ENCODE measurements at regions not wholly inside any gene's neighbourhood (a gene's known extent, or its start where the extent isn't known, plus 50 kb on each side); places are given as distances from the start of the nearest gene placed in this dataset.

DNA sequence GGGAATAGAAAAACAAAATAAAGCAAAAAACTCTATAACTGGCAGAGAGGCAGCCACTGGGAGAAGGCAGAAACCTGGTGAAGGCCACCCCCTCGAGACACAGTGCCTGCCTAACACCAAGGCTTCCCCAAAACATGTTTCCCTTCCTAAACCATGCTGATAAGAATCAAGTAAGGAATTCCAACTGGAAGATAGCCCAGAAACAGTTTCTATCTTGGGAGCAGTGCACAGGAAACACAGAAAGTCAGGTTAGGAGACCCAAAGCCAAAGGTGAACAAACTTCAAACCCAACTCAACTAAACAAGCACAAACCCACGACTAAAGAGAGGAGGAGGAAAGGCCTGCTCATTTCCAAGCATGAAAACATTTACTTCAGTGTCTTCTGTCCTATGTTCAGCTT, 433.7 kb upstream of the RGS17 start:
- Histone ChIP-seq H3F3A (ENCODE audit: insufficient read depth, low read length, poor library complexity, severe bottlenecking) (no peaks in the 10 kb centered on the region), H3K27me3 (ENCODE audit: insufficient read depth, low read depth, low read length) (no peaks in the 10 kb centered on the region), H2AFZ (ENCODE audit: low read depth, low read length) (no peak overlapping the region), H3K4me2 (ENCODE audit: low read length) (no peak overlapping the region), H3K27ac (ENCODE audit: low read length) (no peak overlapping the region), H3K9ac (ENCODE audit: low read length) (no peak overlapping the region), H3K79me2 (replicated peaks; ENCODE audit: insufficient read depth, low read length) (no peaks in the 10 kb centered on the region), H3K4me3 (ENCODE audit: low read length) (no peak overlapping the region), H3K9me2 (ENCODE audit: insufficient read depth, low read length) (no peaks in the 10 kb centered on the region), H3K9me3 (ENCODE audit: low read length) (no peaks in the 10 kb centered on the region), H3K36me3 (ENCODE audit: insufficient read depth, low read length) (no peaks in the 10 kb centered on the region), H4K20me1 (ENCODE audit: insufficient read depth) (no peaks in the 10 kb centered on the region)
- TF ChIP-seq MXI1 (conservative IDR thresholded peaks at IDR 0.05; ENCODE audit: poor library complexity, severe bottlenecking) (no peak), POLR2AphosphoS5 (IDR thresholded peaks at IDR 0.05) (no peak), TAF1 (IDR thresholded peaks at IDR 0.05; ENCODE audit: low read depth) (no peak), SMC3 (conservative IDR thresholded peaks at IDR 0.05; ENCODE audit: poor library complexity) (no peak), RAD21 (conservative IDR thresholded peaks at IDR 0.05) (no peak), EP300 (conservative IDR thresholded peaks at IDR 0.05; ENCODE audit: poor library complexity, severe bottlenecking) (no peak), EZH2 (IDR thresholded peaks at IDR 0.05; ENCODE audit: borderline replicate concordance, insufficient read depth, low read length, poor library complexity, severe bottlenecking) (no peak)
- TF ChIP-seq, protein P1, sequence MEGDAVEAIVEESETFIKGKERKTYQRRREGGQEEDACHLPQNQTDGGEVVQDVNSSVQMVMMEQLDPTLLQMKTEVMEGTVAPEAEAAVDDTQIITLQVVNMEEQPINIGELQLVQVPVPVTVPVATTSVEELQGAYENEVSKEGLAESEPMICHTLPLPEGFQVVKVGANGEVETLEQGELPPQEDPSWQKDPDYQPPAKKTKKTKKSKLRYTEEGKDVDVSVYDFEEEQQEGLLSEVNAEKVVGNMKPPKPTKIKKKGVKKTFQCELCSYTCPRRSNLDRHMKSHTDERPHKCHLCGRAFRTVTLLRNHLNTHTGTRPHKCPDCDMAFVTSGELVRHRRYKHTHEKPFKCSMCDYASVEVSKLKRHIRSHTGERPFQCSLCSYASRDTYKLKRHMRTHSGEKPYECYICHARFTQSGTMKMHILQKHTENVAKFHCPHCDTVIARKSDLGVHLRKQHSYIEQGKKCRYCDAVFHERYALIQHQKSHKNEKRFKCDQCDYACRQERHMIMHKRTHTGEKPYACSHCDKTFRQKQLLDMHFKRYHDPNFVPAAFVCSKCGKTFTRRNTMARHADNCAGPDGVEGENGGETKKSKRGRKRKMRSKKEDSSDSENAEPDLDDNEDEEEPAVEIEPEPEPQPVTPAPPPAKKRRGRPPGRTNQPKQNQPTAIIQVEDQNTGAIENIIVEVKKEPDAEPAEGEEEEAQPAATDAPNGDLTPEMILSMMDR (IDR thresholded peaks at IDR 0.05; ENCODE audit: poor library complexity, severe bottlenecking), result no peak
- TF ChIP-seq, protein P2, sequence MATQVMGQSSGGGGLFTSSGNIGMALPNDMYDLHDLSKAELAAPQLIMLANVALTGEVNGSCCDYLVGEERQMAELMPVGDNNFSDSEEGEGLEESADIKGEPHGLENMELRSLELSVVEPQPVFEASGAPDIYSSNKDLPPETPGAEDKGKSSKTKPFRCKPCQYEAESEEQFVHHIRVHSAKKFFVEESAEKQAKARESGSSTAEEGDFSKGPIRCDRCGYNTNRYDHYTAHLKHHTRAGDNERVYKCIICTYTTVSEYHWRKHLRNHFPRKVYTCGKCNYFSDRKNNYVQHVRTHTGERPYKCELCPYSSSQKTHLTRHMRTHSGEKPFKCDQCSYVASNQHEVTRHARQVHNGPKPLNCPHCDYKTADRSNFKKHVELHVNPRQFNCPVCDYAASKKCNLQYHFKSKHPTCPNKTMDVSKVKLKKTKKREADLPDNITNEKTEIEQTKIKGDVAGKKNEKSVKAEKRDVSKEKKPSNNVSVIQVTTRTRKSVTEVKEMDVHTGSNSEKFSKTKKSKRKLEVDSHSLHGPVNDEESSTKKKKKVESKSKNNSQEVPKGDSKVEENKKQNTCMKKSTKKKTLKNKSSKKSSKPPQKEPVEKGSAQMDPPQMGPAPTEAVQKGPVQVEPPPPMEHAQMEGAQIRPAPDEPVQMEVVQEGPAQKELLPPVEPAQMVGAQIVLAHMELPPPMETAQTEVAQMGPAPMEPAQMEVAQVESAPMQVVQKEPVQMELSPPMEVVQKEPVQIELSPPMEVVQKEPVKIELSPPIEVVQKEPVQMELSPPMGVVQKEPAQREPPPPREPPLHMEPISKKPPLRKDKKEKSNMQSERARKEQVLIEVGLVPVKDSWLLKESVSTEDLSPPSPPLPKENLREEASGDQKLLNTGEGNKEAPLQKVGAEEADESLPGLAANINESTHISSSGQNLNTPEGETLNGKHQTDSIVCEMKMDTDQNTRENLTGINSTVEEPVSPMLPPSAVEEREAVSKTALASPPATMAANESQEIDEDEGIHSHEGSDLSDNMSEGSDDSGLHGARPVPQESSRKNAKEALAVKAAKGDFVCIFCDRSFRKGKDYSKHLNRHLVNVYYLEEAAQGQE (IDR thresholded peaks at IDR 0.05; ENCODE audit: borderline replicate concordance), result no peak

DNA sequence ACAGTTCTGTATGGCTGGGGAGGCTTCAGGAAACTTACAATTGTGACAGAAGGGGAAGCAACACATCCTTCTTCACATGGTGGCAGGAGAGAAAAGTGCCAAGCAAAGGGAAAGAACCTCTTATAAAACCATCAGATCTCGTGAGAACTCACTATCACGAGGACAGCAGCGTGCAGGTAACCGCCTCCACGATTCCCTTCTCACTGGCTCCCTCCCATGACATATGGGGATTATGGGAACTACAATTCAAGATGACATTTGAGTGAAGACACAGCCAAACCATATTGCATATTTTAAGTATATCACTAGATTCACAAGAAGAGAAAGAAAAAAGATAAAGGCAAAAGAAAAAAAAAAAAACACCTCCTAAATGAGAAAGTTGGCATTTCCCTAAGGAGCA, 431.9 kb upstream of the RGS17 start:
- H3F3A ChIP-seq (ENCODE audit: insufficient read depth, low read length, poor library complexity, severe bottlenecking), result no peaks in the 10 kb centered on the region
- H3K9me2 ChIP-seq (ENCODE audit: insufficient read depth, low read length), result no peaks in the 10 kb centered on the region
- H4K20me1 ChIP-seq (ENCODE audit: insufficient read depth), result no peaks in the 10 kb centered on the region
- no peak overlapping the region for H3K9ac ChIP-seq (ENCODE audit: low read length)
- TF ChIP-seq, protein P2 (IDR thresholded peaks at IDR 0.05; ENCODE audit: borderline replicate concordance), result no peak
- TF ChIP-seq POLR2AphosphoS5 (IDR thresholded peaks at IDR 0.05), result no peak
- TF ChIP-seq SMC3 (conservative IDR thresholded peaks at IDR 0.05; ENCODE audit: poor library complexity), result no peak
- H3K4me2 ChIP-seq (ENCODE audit: low read length), result no peak overlapping the region
- no peaks in the 10 kb centered on the region for H3K79me2 ChIP-seq (replicated peaks; ENCODE audit: insufficient read depth, low read length)
- no peak overlapping the region for H3K27ac ChIP-seq (ENCODE audit: low read length)
- no peak overlapping the region for H3K4me3 ChIP-seq (ENCODE audit: low read length)
- H3K27me3 ChIP-seq (ENCODE audit: insufficient read depth, low read depth, low read length), result no peaks in the 10 kb centered on the region
- no peak overlapping the region for H2AFZ ChIP-seq (ENCODE audit: low read depth, low read length)
- no peaks in the 10 kb centered on the region for H3K9me3 ChIP-seq (ENCODE audit: low read length)
- no peaks in the 10 kb centered on the region for H3K36me3 ChIP-seq (ENCODE audit: insufficient read depth, low read length)

Data from neural cell (in vitro differentiated cells).